OCI-LY7 (cell line): ENCODE measurements at regions not wholly inside any gene's neighbourhood (a gene's known extent, or its start where the extent isn't known, plus 50 kb on each side); places are given as distances from the start of the nearest gene placed in this dataset.

ENCODE experiments used
- BruUV-seq: library from RNA; stranded (reverse); fragments of 400-500 nt; replicated peaks from 2 replicates; lab custom pipeline; 2021; lab: Mats Ljungman, UMichigan
- CTCF ChIA-PET: fragments of 300-600 bp; sonication (Branson Sonifier 250); formaldehyde crosslinking; loops from one replicate; lab custom pipeline; 2022; ENCODE audit warnings: antibody characterized with exemption; ENCODE audit not compliant: unreplicated experiment; lab: Charles Lee
- POLR2A ChIA-PET: fragments of 300-600 bp; sonication (Branson Sonifier 250); formaldehyde crosslinking; loops from one replicate; lab custom pipeline; 2022; ENCODE audit warnings: antibody characterized with exemption; lab: Charles Lee
- DNase-seq: peaks from one replicate; pipeline ENCODE4 v3.0.0-alpha.2; 2015; ENCODE audit warnings: low spot score
- H2AFZ ChIP-seq: fragments of 200-600 bp; sonication (generic), shearing (Covaris generic); 2 replicates; pipeline ENCODE4 v1.6.1; 2014; ENCODE audit warnings: mild to moderate bottlenecking, antibody characterized with exemption, low read length, moderate library complexity
- H3K27ac ChIP-seq: fragments of 200-600 bp; sonication (generic); 2 replicates; pipeline ENCODE4 v1.5.1; 2014; ENCODE audit warnings: mixed run types, low read depth, mild to moderate bottlenecking, moderate library complexity, low read length, inconsistent platforms; ENCODE audit not compliant: poor library complexity, severe bottlenecking
- H3K36me3 ChIP-seq: fragments of 200-600 bp; sonication (generic); 2 replicates; pipeline ENCODE4 v1.6.1; 2014; ENCODE audit warnings: mild to moderate bottlenecking, antibody characterized with exemption, low read length, moderate library complexity, mixed read lengths; ENCODE audit not compliant: insufficient read depth
- H3K4me1 ChIP-seq: fragments of 200-600 bp; sonication (generic); 2 replicates; pipeline ENCODE4 v1.5.1; 2014; ENCODE audit warnings: mild to moderate bottlenecking, low read length; ENCODE audit not compliant: insufficient read depth, poor library complexity, severe bottlenecking
- H3K4me2 ChIP-seq: fragments of 200-600 bp; sonication (generic); 2 replicates; pipeline ENCODE4 v1.6.1; 2014; ENCODE audit warnings: mild to moderate bottlenecking, low read length
- H3K4me3 ChIP-seq: fragments of 200-600 bp; sonication (generic); 2 replicates; pipeline ENCODE4 v1.5.1; 2014; ENCODE audit warnings: mild to moderate bottlenecking, low read depth, low read length; ENCODE audit not compliant: poor library complexity, severe bottlenecking
- H3K79me2 ChIP-seq: fragments of 200-600 bp; sonication (generic); 2 replicates; pipeline ENCODE4 v1.6.1; 2016; ENCODE audit warnings: low read depth, mild to moderate bottlenecking, low read length, moderate library complexity, mixed read lengths; ENCODE audit not compliant: insufficient read depth
- H3K9me2 ChIP-seq: fragments of 200-600 bp; sonication (generic); 2 replicates; pipeline ENCODE4 v1.6.1; 2016; ENCODE audit warnings: mild to moderate bottlenecking, low read length, mixed read lengths; ENCODE audit not compliant: insufficient read depth
- H3K9me3 ChIP-seq: fragments of 200-600 bp; sonication (generic); 2 replicates; pipeline ENCODE4 v1.6.1; 2014; ENCODE audit warnings: mild to moderate bottlenecking, mixed run types, low read length, mixed read lengths
- H4K20me1 ChIP-seq: fragments of 200-600 bp; sonication (generic); 2 replicates; pipeline ENCODE4 v1.6.1; 2014; ENCODE audit warnings: mild to moderate bottlenecking, antibody characterized with exemption, low read length, moderate library complexity, mixed read lengths; ENCODE audit not compliant: insufficient read depth
- CTCF ChIP-seq: fragments of 200-600 bp; sonication (generic); conservative IDR thresholded peaks from 2 replicates; pipeline ENCODE4 v1.5.1; 2014; ENCODE audit warnings: mild to moderate bottlenecking, antibody characterized with exemption, low read length, moderate library complexity, mixed read lengths
- EZH2phosphoT487 ChIP-seq: fragments of 200-600 bp; sonication (generic); IDR thresholded peaks from 2 replicates; pipeline ENCODE4 v1.6.1; 2018; ENCODE audit warnings: low read depth, borderline replicate concordance, mild to moderate bottlenecking, mixed run types, antibody characterized with exemption, low read length, moderate library complexity, mixed read lengths
- intact Hi-C: fragments of 100-400 bp; cut with micrococcal nuclease; formaldehyde crosslinking; loops from one replicate; pipeline ENCODE4 v1.10.0; 2022; ENCODE audit not compliant: unreplicated experiment

DNA sequence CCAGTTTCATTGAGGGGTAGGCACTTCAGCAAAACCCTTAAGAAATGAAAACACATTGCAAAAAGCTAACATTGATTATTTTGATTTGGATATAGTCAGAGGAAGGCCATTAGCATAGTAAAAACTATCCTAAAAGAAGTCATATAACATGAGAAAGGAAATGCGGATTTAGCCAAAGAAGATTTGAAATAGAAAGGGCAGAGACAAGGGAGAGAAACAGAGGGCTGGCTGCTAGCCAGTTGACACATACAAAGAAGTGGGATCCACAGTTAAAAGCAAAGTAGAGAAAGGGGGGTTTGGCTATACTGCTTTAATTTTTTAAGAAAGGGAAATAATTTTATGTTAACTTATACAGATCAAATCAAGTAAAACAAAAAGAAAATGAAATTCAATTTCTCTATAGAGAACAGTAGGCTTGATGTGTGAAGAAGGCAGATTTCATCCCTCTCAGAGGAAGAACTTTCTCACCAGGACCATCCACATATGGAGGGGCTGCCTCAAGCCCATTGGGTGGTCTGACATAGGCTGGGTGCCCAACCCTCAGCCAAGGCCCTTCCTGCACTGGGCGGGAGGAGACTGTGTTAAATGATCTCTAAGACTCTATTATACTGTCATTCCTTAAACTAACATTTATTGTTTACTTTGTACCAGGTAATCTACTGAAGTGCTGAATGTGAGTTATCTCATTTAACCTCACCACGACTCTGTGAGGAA lies 420.3 kb downstream of the CCDC91 start:
- ChIA-PET CTCF (no interaction called here), POLR2A (no interaction called here)
- Histone ChIP-seq H3K27ac (no peak overlapping the region), H3K4me1 (no peaks in the 10 kb centered on the region), H3K9me2 (no peaks in the 10 kb centered on the region), H3K9me3 (no peaks in the 10 kb centered on the region), H3K79me2 (no peaks in the 10 kb centered on the region), H2AFZ (no peak overlapping the region), H4K20me1 (no peaks in the 10 kb centered on the region), H3K4me3 (no peak overlapping the region), H3K4me2 (no peak overlapping the region), H3K36me3 (no peaks in the 10 kb centered on the region)
- TF ChIP-seq CTCF = no peak
- TF ChIP-seq EZH2phosphoT487 = no peak
- intact Hi-C loops = no loop called here
- no TSS peak for BruUV-seq
- DNase-seq = no peak

DNA sequence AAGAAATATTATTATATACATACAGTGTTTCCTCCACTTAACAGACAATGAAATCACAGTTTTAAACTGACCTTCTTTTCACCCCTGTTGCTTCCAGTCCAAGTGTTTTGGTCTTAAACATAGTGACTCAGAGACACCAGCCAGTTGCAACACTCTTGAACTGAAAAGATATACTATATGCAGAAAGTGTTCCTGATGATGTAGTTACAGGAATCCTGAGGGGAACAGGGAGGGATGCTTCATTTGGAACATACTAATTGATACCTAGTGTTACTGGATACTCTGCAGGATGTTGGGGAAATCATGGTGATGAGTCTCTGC lies 420.8 kb downstream of the CCDC91 start:
- Histone ChIP-seq H3K27ac (no peak overlapping the region), H3K4me1 (no peaks in the 10 kb centered on the region), H3K4me2 (no peak overlapping the region), H4K20me1 (no peaks in the 10 kb centered on the region), H3K79me2 (no peaks in the 10 kb centered on the region), H3K9me3 (no peaks in the 10 kb centered on the region), H3K36me3 (no peaks in the 10 kb centered on the region), H2AFZ (no peak overlapping the region), H3K9me2 (no peaks in the 10 kb centered on the region), H3K4me3 (no peak overlapping the region)
- POLR2A ChIA-PET = interaction anchor here (0.8 kb wide), 1 partner anchor 61 kb away, joined by 3 read pairs; no protein-coding TSS in a partner anchor
- DNase-seq = no peak
- intact Hi-C loops = no loop called here
- no TSS peak for BruUV-seq
- TF ChIP-seq CTCF = no peak
- no peak for TF ChIP-seq EZH2phosphoT487
- CTCF ChIA-PET = no interaction called here

GRCh38 chr12:28611449-28611848 lies 421.2 kb downstream of the CCDC91 start:
- CTCF ChIA-PET = no interaction called here
- Histone ChIP-seq H3K9me3 (no peaks in the 10 kb centered on the region), H3K4me2 (no peak overlapping the region), H3K4me1 (no peaks in the 10 kb centered on the region), H4K20me1 (no peaks in the 10 kb centered on the region), H3K27ac (no peak overlapping the region), H3K36me3 (no peaks in the 10 kb centered on the region), H2AFZ (no peak overlapping the region), H3K9me2 (no peaks in the 10 kb centered on the region), H3K79me2 (no peaks in the 10 kb centered on the region), H3K4me3 (no peak overlapping the region)
- DNase-seq = no peak
- TF ChIP-seq CTCF (no peak), EZH2phosphoT487 (no peak)
- intact Hi-C loops = no loop called here
- POLR2A ChIA-PET = interaction anchor here (0.8 kb wide), 1 partner anchor 60 kb away, joined by 3 read pairs; no protein-coding TSS in a partner anchor
- no TSS peak for BruUV-seq
